ENCODE measurements at regions not wholly inside any gene's neighbourhood (a gene's known extent, or its start where the extent isn't known, plus 50 kb on each side); places are given as distances from the start of the nearest gene placed in this dataset.
"Not testable (repeated sequence)": the region's sequence is repeated elsewhere in the genome, so short reads cannot be mapped to it uniquely, and the experiment has no call there.

GRCh38 chr10:33655921-33656320 is 321.5 kb upstream of the NRP1 start:
- DNase-seq (ENCODE audit: low spot score): no peak

GRCh38 chr10:33655165-33655815 is 320.8 kb upstream of the NRP1 start:
- no peak for DNase-seq (ENCODE audit: low spot score)

- DNase-seq (ENCODE audit: low spot score): no peak
Observed at GRCh38 chr10:33653584-33654367, 319.3 kb upstream of the NRP1 start.

GRCh38 chr10:33652870-33653269 is 318.4 kb upstream of the NRP1 start:
- DNase-seq (ENCODE audit: low spot score): no peak

GRCh38 chr10:33650131-33650530 is 315.7 kb upstream of the NRP1 start:
- DNase-seq (ENCODE audit: low spot score): not testable (repeated sequence)

- peak; percentile 41 for DNase-seq (ENCODE audit: low spot score)
Observed at GRCh38 chr10:33643042-33643441, 308.6 kb upstream of the NRP1 start.

- DNase-seq (ENCODE audit: low spot score): no peak
Observed at GRCh38 chr10:33638891-33639290, 304.4 kb upstream of the NRP1 start.

- DNase-seq (ENCODE audit: low spot score): no peak
Observed at GRCh38 chr10:33638374-33638773, 303.9 kb upstream of the NRP1 start.

- DNase-seq (ENCODE audit: low spot score): no peak
Observed at GRCh38 chr10:33635967-33636515, 301.6 kb upstream of the NRP1 start.

GRCh38 chr10:33632432-33632831 is 298.0 kb upstream of the NRP1 start:
- DNase-seq (ENCODE audit: low spot score): no peak

GRCh38 chr10:33631991-33632390 is 297.5 kb upstream of the NRP1 start:
- no peak for DNase-seq (ENCODE audit: low spot score)

- no peak for DNase-seq (ENCODE audit: low spot score)
Observed at GRCh38 chr10:33630761-33631160, 296.3 kb upstream of the NRP1 start.

GRCh38 chr10:33627611-33628010 is 293.1 kb upstream of the NRP1 start:
- DNase-seq (ENCODE audit: low spot score): no peak

GRCh38 chr10:33626798-33627466 is 292.5 kb upstream of the NRP1 start:
- no peak for DNase-seq (ENCODE audit: low spot score)

- no peak for DNase-seq (ENCODE audit: low spot score)
Observed at GRCh38 chr10:33623669-33624068, 289.2 kb upstream of the NRP1 start.

- DNase-seq (ENCODE audit: low spot score): no peak
Observed at GRCh38 chr10:33621101-33621500, 286.6 kb upstream of the NRP1 start.

GRCh38 chr10:33618196-33618595 is 283.7 kb upstream of the NRP1 start:
- DNase-seq (ENCODE audit: low spot score): no peak

GRCh38 chr10:33617381-33618080 is 283.1 kb upstream of the NRP1 start:
- DNase-seq (ENCODE audit: low spot score): no peak

GRCh38 chr10:33616956-33617355 is 282.5 kb upstream of the NRP1 start:
- no peak for DNase-seq (ENCODE audit: low spot score)

GRCh38 chr10:33612551-33612950 is 278.1 kb upstream of the NRP1 start:
- DNase-seq (ENCODE audit: low spot score): peak; percentile 59

- DNase-seq (ENCODE audit: low spot score): peak; percentile 23
Observed at GRCh38 chr10:33612116-33612515, 277.6 kb upstream of the NRP1 start.

GRCh38 chr10:33611423-33611822 is 277.0 kb upstream of the NRP1 start:
- no peak for DNase-seq (ENCODE audit: low spot score)

All from AG08396 (cell line).